ENCODE measurements at regions not wholly inside any gene's neighbourhood (a gene's known extent, or its start where the extent isn't known, plus 50 kb on each side); places are given as distances from the start of the nearest gene placed in this dataset.

DNA sequence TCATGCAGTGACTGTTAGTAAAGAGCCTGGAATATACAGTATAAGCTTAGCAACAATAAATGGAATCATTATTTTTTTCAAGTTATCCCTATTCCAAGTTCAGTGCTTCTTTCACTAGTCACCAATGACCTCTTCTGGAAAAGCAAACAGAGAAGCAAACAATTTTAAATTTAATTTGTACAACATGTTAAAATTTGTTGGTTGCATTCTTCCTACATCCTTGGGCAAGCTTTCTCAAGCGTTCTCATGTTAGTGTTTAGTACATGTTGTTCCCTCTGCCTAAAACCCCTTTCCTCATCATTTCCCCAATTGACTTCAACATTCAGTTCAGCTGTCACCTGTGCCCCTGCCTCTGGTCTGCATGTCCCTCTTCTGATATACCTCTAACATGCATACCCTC, 123.4 kb downstream of the SEC61B start:
- BruUV-seq (replicated peaks), result no TSS peak
- peaks cover 6% of the 10 kb centered on the region for H3K4me1 ChIP-seq (ENCODE audit: insufficient read depth, low read length, poor library complexity, severe bottlenecking)
- intact Hi-C loops (cut with micrococcal nuclease; ENCODE audit: unreplicated experiment), result no loop called here
- no peak overlapping the region for H3K27ac ChIP-seq (ENCODE audit: low read depth, low read length, poor library complexity, severe bottlenecking)
- ChIA-PET POLR2A (ENCODE audit: low non-redundant PET) (no interaction called here), CTCF (no interaction called here)
- TF ChIP-seq CTCF (conservative IDR thresholded peaks at IDR 0.05; ENCODE audit: low read depth, low read length) (no peak), EZH2 (IDR thresholded peaks at IDR 0.05; ENCODE audit: borderline replicate concordance, low read depth, low read length, poor library complexity, severe bottlenecking) (no peak)
- H3K9me3 ChIP-seq (ENCODE audit: low read depth, low read length, poor library complexity, severe bottlenecking), result no peaks in the 10 kb centered on the region
- no peaks in the 10 kb centered on the region for H3K27me3 ChIP-seq (replicated peaks; ENCODE audit: insufficient read depth, low read depth, low read length, poor library complexity)
- no peaks in the 10 kb centered on the region for H3K36me3 ChIP-seq (ENCODE audit: insufficient read depth, low read length, poor library complexity, severe bottlenecking)
- DNase-seq (ENCODE audit: low spot score), result no peak
- H3K4me3 ChIP-seq (ENCODE audit: low read depth, low read length, poor library complexity, severe bottlenecking), result no peak overlapping the region

- CTCF ChIA-PET, result no interaction called here
- intact Hi-C loops (cut with micrococcal nuclease; ENCODE audit: unreplicated experiment), result no loop called here
- Histone ChIP-seq H3K27ac (ENCODE audit: low read depth, low read length, poor library complexity, severe bottlenecking) (no peak overlapping the region), H3K4me3 (ENCODE audit: low read depth, low read length, poor library complexity, severe bottlenecking) (no peak overlapping the region), H3K9me3 (ENCODE audit: low read depth, low read length, poor library complexity, severe bottlenecking) (no peaks in the 10 kb centered on the region), H3K4me1 (ENCODE audit: insufficient read depth, low read length, poor library complexity, severe bottlenecking) (peaks cover 6% of the 10 kb centered on the region), H3K27me3 (replicated peaks; ENCODE audit: insufficient read depth, low read depth, low read length, poor library complexity) (no peaks in the 10 kb centered on the region), H3K36me3 (ENCODE audit: insufficient read depth, low read length, poor library complexity, severe bottlenecking) (no peaks in the 10 kb centered on the region)
- no peak for TF ChIP-seq EZH2 (IDR thresholded peaks at IDR 0.05; ENCODE audit: borderline replicate concordance, low read depth, low read length, poor library complexity, severe bottlenecking)
- no peak for TF ChIP-seq CTCF (conservative IDR thresholded peaks at IDR 0.05; ENCODE audit: low read depth, low read length)
- peak; percentile 77 for DNase-seq (ENCODE audit: low spot score)
- BruUV-seq (replicated peaks), result no TSS peak
- POLR2A ChIA-PET (ENCODE audit: low non-redundant PET), result no interaction called here
Measured at GRCh38 chr9:99345942-99346341, 123.9 kb downstream of the SEC61B start.

DNA sequence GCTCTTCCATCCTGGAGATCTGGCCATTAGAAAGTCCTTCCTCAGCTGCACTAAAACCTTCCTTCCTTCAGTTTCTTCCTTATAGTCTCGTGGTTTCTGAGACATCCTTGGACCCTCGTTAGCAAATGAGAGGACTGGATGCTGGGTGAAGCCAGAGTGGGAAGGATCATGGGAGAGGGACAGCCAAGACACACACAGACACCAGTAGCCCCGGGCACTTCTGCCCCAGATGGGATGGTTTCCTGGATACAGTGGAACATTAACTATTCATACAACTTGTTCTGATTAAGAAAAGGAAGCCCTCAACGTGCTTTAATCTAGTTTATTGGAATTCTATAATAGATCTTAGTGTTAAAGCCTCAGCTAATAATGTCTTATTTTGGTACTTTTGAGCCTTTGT, 125.5 kb downstream of the SEC61B start:
- Histone ChIP-seq H3K36me3 (ENCODE audit: insufficient read depth, low read length, poor library complexity, severe bottlenecking) (no peaks in the 10 kb centered on the region), H3K27me3 (replicated peaks; ENCODE audit: insufficient read depth, low read depth, low read length, poor library complexity) (no peaks in the 10 kb centered on the region), H3K27ac (ENCODE audit: low read depth, low read length, poor library complexity, severe bottlenecking) (no peak overlapping the region), H3K4me3 (ENCODE audit: low read depth, low read length, poor library complexity, severe bottlenecking) (no peak overlapping the region), H3K4me1 (ENCODE audit: insufficient read depth, low read length, poor library complexity, severe bottlenecking) (peaks cover 6% of the 10 kb centered on the region), H3K9me3 (ENCODE audit: low read depth, low read length, poor library complexity, severe bottlenecking) (no peaks in the 10 kb centered on the region)
- intact Hi-C loops (cut with micrococcal nuclease; ENCODE audit: unreplicated experiment), result no loop called here
- TF ChIP-seq CTCF (conservative IDR thresholded peaks at IDR 0.05; ENCODE audit: low read depth, low read length), result no peak
- no peak for TF ChIP-seq EZH2 (IDR thresholded peaks at IDR 0.05; ENCODE audit: borderline replicate concordance, low read depth, low read length, poor library complexity, severe bottlenecking)
- no peak for DNase-seq (ENCODE audit: low spot score)
- BruUV-seq (replicated peaks), result no TSS peak
- ChIA-PET CTCF (no interaction called here), POLR2A (ENCODE audit: low non-redundant PET) (no interaction called here)

Measured in A673 (cell line).